ENCODE measurements at regions not wholly inside any gene's neighbourhood (a gene's known extent, or its start where the extent isn't known, plus 50 kb on each side); places are given as distances from the start of the nearest gene placed in this dataset.

DNA sequence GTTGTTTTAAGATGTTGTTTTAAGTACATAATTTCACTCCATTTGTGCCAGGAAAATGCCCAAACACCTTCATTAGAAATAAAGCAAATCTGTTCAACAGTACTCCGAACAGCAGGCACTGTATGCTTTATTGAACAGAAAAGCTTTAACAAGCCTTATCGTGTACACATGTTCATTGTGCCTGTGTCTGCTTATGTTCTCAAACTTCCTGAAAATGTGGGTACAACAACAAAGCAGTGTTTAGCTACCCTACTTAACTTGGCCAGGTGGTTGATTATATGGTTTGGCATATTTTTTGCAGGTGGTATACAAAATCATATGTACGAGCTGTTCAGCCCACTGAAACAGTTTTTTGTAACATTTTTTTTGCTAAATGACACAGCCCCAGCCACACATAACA, 718.0 kb downstream of the DACH1 start:
- TF ChIP-seq CTCF (IDR thresholded peaks at IDR 0.05) = no peak
- no peak for TF ChIP-seq POLR2A (IDR thresholded peaks at IDR 0.05; ENCODE audit: low read depth)

Data from esophagus muscularis mucosa (tissue), 3 donors.